HEK293T (cell line): ENCODE measurements at regions not wholly inside any gene's neighbourhood (a gene's known extent, or its start where the extent isn't known, plus 50 kb on each side); places are given as distances from the start of the nearest gene placed in this dataset.

ENCODE experiments used
- CTCF ChIA-PET: fragments of 350-600 bp; formaldehyde crosslinking; extraction: SDS; loops from one replicate; lab custom pipeline; 2021; ENCODE audit warnings: antibody characterized with exemption, inconsistent platforms; lab: Yijun Ruan, JAX
- POLR2A ChIA-PET: fragments of 350-600 bp; formaldehyde crosslinking; extraction: SDS; loops from one replicate; lab custom pipeline; 2020; ENCODE audit warnings: antibody characterized with exemption, inconsistent platforms; lab: Yijun Ruan, JAX
- DNase-seq: peaks from one replicate; pipeline ENCODE4 v3.0.0; 2012; ENCODE audit warnings: mixed read lengths; ENCODE audit errors: extremely low spot score
- ARNT ChIP-seq: fragments of 450-650 bp; IDR thresholded peaks from 2 replicates; pipeline ENCODE4 v1.6.1; 2017; ENCODE audit warnings: mild to moderate bottlenecking
- BHLHE40 ChIP-seq: fragments of 450-650 bp; IDR thresholded peaks from 2 replicates; pipeline ENCODE4 v1.6.1; 2016; ENCODE audit warnings: mild to moderate bottlenecking, moderate library complexity, borderline replicate concordance
- CTBP1 ChIP-seq: fragments of 450-650 bp; IDR thresholded peaks from 2 replicates; pipeline ENCODE4 v1.6.1; 2016; ENCODE audit warnings: borderline replicate concordance
- ELF4 ChIP-seq: fragments of 450-650 bp; IDR thresholded peaks from 2 replicates; pipeline ENCODE4 v1.6.1; 2017; ENCODE audit warnings: antibody characterized with exemption
- FOXA1 ChIP-seq: fragments of 450-650 bp; IDR thresholded peaks from 2 replicates; pipeline ENCODE4 v1.6.1; 2016; ENCODE audit warnings: mild to moderate bottlenecking
- FOXK2 ChIP-seq: fragments of 450-650 bp; IDR thresholded peaks from 2 replicates; pipeline ENCODE4 v1.6.1; 2016; ENCODE audit warnings: mild to moderate bottlenecking
- FOXM1 ChIP-seq: fragments of 450-650 bp; IDR thresholded peaks from 2 replicates; pipeline ENCODE4 v1.6.1; 2017; ENCODE audit warnings: mild to moderate bottlenecking, borderline replicate concordance
- HDGF ChIP-seq: fragments of 450-650 bp; IDR thresholded peaks from 2 replicates; pipeline ENCODE4 v1.6.1; 2017; ENCODE audit warnings: antibody characterized with exemption, borderline replicate concordance
- L3MBTL2 ChIP-seq: fragments of 450-650 bp; conservative IDR thresholded peaks from 2 replicates; pipeline ENCODE4 v1.6.1; 2016; ENCODE audit warnings: mild to moderate bottlenecking
- LEF1 ChIP-seq: fragments of 450-650 bp; IDR thresholded peaks from 2 replicates; pipeline ENCODE4 v1.6.1; 2017; ENCODE audit warnings: mild to moderate bottlenecking, borderline replicate concordance
- NFRKB ChIP-seq: fragments of 450-650 bp; IDR thresholded peaks from 2 replicates; pipeline ENCODE4 v1.6.1; 2016; ENCODE audit warnings: mild to moderate bottlenecking, moderate library complexity
- PKNOX1 ChIP-seq: fragments of 450-650 bp; IDR thresholded peaks from 2 replicates; pipeline ENCODE4 v1.6.1; 2016
- SP1 ChIP-seq: fragments of 450-650 bp; IDR thresholded peaks from 2 replicates; pipeline ENCODE4 v1.6.1; 2017
- SUZ12 ChIP-seq: fragments of 450-650 bp; IDR thresholded peaks from 2 replicates; pipeline ENCODE4 v1.6.1; 2016; ENCODE audit warnings: mild to moderate bottlenecking
- TARDBP ChIP-seq: fragments of 450-650 bp; IDR thresholded peaks from 2 replicates; pipeline ENCODE4 v1.6.1; 2016
- ZNF384 ChIP-seq: fragments of 450-650 bp; IDR thresholded peaks from 2 replicates; pipeline ENCODE4 v1.6.1; 2016

GRCh38 chr3:6099458-6100075 lies 761.3 kb upstream of the GRM7 start:
- DNase-seq = no peak
- TF ChIP-seq L3MBTL2 = no peak
- no peak for TF ChIP-seq ZNF384
- TF ChIP-seq CTBP1 = no peak
- TF ChIP-seq LEF1 = no peak
- TF ChIP-seq FOXK2 = no peak
- TF ChIP-seq SP1 = no peak
- TF ChIP-seq TARDBP = no peak
- no peak for TF ChIP-seq ARNT
- TF ChIP-seq BHLHE40 = no peak
- no peak for TF ChIP-seq HDGF
- ChIA-PET POLR2A (no interaction called here), CTCF (no interaction called here)

GRCh38 chr3:6105187-6105586 lies 755.7 kb upstream of the GRM7 start:
- no peak for DNase-seq
- TF ChIP-seq ZNF384 (no peak), LEF1 (no peak), ELF4 (no peak), PKNOX1 (no peak), SUZ12 (no peak), FOXK2 (no peak)
- ChIA-PET CTCF (no interaction called here), POLR2A (no interaction called here)

- TF ChIP-seq NFRKB (no peak), ARNT (no peak), SP1 (no peak), FOXA1 (no peak), BHLHE40 (no peak)
- ChIA-PET POLR2A (no interaction called here), CTCF (no interaction called here)
- no peak for DNase-seq
These were observed 752.0 kb upstream of the GRM7 start for GRCh38 chr3:6108957-6109356.

- no peak for TF ChIP-seq ELF4
- TF ChIP-seq CTBP1 = no peak
- no peak for TF ChIP-seq FOXM1
- TF ChIP-seq SUZ12 = no peak
- TF ChIP-seq BHLHE40 = no peak
- TF ChIP-seq L3MBTL2 = no peak
- no peak for TF ChIP-seq HDGF
- no peak for TF ChIP-seq FOXK2
- TF ChIP-seq ARNT = no peak
- DNase-seq = no peak
- ChIA-PET POLR2A (no interaction called here), CTCF (interaction anchor here (0.5 kb wide), 1 partner anchor 261 kb away, joined by 3 read pairs; no protein-coding TSS in a partner anchor)
These were observed 750.5 kb upstream of the GRM7 start for GRCh38 chr3:6110451-6110850.

GRCh38 chr3:6112546-6112945 lies 748.4 kb upstream of the GRM7 start:
- CTCF ChIA-PET = no interaction called here

GRCh38 chr3:6113338-6113737 lies 747.6 kb upstream of the GRM7 start:
- TF ChIP-seq HDGF (no peak), LEF1 (no peak), NFRKB (no peak), CTBP1 (no peak), FOXM1 (no peak), FOXK2 (no peak), BHLHE40 (no peak), L3MBTL2 (no peak), SUZ12 (no peak), FOXA1 (no peak), ARNT (no peak), ZNF384 (no peak), PKNOX1 (no peak), TARDBP (no peak), ELF4 (no peak), SP1 (no peak)
- ChIA-PET POLR2A (no interaction called here), CTCF (no interaction called here)
- DNase-seq = no peak

More at GRCh38 chr3:6112546-6112945, 748.4 kb upstream of the GRM7 start:
- DNase-seq = no peak
- POLR2A ChIA-PET = no interaction called here
- TF ChIP-seq ZNF384 = no peak
- no peak for TF ChIP-seq LEF1
- no peak for TF ChIP-seq FOXA1
- no peak for TF ChIP-seq SUZ12
- no peak for TF ChIP-seq HDGF
- TF ChIP-seq PKNOX1 = no peak
- no peak for TF ChIP-seq ARNT
- TF ChIP-seq BHLHE40 = no peak
- TF ChIP-seq ELF4 = no peak
- TF ChIP-seq NFRKB = no peak
- no peak for TF ChIP-seq TARDBP
- TF ChIP-seq CTBP1 = no peak
